Esophagus muscularis mucosa (tissue), 4 donors: ENCODE measurements at regions not wholly inside any gene's neighbourhood (a gene's known extent, or its start where the extent isn't known, plus 50 kb on each side); places are given as distances from the start of the nearest gene placed in this dataset.

Experiments
- CTCF ChIP-seq, 3 experiments: fragments of 200-600 bp in 2 of 3; fragments of 450-650 bp in 1 of 3; sonication (generic) in 2 of 3; IDR thresholded peaks; one replicate each; pipeline ENCODE4 v1.5.1; 2017 to 2019; ENCODE audit warnings: antibody characterized with exemption in 3 of 3, mild to moderate bottlenecking in 2 of 3, moderate library complexity in 1 of 3
- EP300 ChIP-seq: sonication (generic); formaldehyde crosslinking; IDR thresholded peaks from one replicate; pipeline ENCODE4 v1.6.1; 2017; ENCODE audit warnings: antibody characterized with exemption
- POLR2A ChIP-seq: fragments of 450-650 bp; IDR thresholded peaks from one replicate; pipeline ENCODE4 v1.6.1; 2017; ENCODE audit warnings: antibody characterized with exemption, moderate library complexity, mild to moderate bottlenecking, low read depth

DNA sequence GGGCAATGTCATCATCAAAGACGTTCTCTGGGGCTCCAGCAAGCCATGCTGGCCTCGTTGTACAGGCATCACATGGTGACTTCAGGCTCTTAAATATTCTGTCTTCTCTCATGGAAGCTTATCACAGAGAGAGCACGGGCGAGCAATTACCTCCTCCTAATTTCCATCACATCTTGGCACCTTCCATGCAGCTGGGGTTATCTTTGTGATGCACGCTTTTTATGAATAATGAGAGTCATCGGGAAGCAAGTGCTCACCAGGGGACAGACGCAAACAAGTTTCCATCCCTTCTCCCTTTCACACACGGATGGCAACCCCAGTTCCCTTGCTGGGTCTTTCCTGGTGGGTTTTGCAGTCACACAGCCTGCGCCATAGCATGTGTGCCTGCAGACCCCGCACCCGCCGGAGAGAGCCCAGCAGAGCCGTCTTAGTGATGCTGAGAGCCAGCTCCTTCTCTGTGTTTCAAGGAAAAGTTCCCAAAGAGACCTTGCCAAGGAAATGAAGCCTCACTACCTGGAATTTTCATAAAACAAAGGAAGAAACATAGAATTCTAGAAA lies 116.3 kb upstream of the AFDN start:
- TF ChIP-seq POLR2A (no peak), CTCF (IDR thresholded peaks at IDR 0.05) (no peak), EP300 (no peak)
